ENCODE measurements at regions not wholly inside any gene's neighbourhood (a gene's known extent, or its start where the extent isn't known, plus 50 kb on each side); places are given as distances from the start of the nearest gene placed in this dataset.
A peak's percentile ranks its signal among the peaks of the same experiment; 100 is the strongest.

GRCh38 chr2:121086450-121086849, 198.6 kb downstream of the TFCP2L1 start:
- DNase-seq: no peak

- DNase-seq: no peak
These were observed 197.9 kb downstream of the TFCP2L1 start for GRCh38 chr2:121087117-121087516.

GRCh38 chr2:121088251-121089165, 196.5 kb downstream of the TFCP2L1 start:
- DNase-seq: no peak

GRCh38 chr2:121089166-121089510, 195.9 kb downstream of the TFCP2L1 start:
- no peak for DNase-seq

- DNase-seq: no peak
These were observed 194.8 kb downstream of the TFCP2L1 start for GRCh38 chr2:121090088-121090715.

- no peak for DNase-seq
These were observed 192.9 kb downstream of the TFCP2L1 start for GRCh38 chr2:121092095-121092494.

GRCh38 chr2:121093692-121094091, 191.3 kb downstream of the TFCP2L1 start:
- DNase-seq: no peak

GRCh38 chr2:121094101-121094500, 190.9 kb downstream of the TFCP2L1 start:
- no peak for DNase-seq

GRCh38 chr2:121094845-121095244, 190.2 kb downstream of the TFCP2L1 start:
- DNase-seq: no peak

- DNase-seq: peak; percentile 71
These were observed 189.5 kb downstream of the TFCP2L1 start for GRCh38 chr2:121095257-121096080.

- DNase-seq: no peak
These were observed 188.4 kb downstream of the TFCP2L1 start for GRCh38 chr2:121096611-121097010.

GRCh38 chr2:121098556-121098955, 186.4 kb downstream of the TFCP2L1 start:
- no peak for DNase-seq

- DNase-seq: peak; percentile 9
These were observed 185.4 kb downstream of the TFCP2L1 start for GRCh38 chr2:121099329-121100290.

- DNase-seq: no peak
These were observed 183.8 kb downstream of the TFCP2L1 start for GRCh38 chr2:121101093-121101715.

- DNase-seq: no peak
These were observed 182.1 kb downstream of the TFCP2L1 start for GRCh38 chr2:121102941-121103340.

GRCh38 chr2:121103960-121104359, 181.0 kb downstream of the TFCP2L1 start:
- DNase-seq: no peak

- DNase-seq: no peak
These were observed 180.3 kb downstream of the TFCP2L1 start for GRCh38 chr2:121104721-121105141.

GRCh38 chr2:121110924-121111323, 174.1 kb downstream of the TFCP2L1 start:
- no peak for DNase-seq

- no peak for DNase-seq
These were observed 166.1 kb downstream of the TFCP2L1 start for GRCh38 chr2:121118951-121119350.

- DNase-seq: no peak
These were observed 164.6 kb downstream of the TFCP2L1 start for GRCh38 chr2:121120411-121120810.

- DNase-seq: no peak
These were observed 164.0 kb downstream of the TFCP2L1 start for GRCh38 chr2:121120991-121121390.

- no peak for DNase-seq
These were observed 163.3 kb downstream of the TFCP2L1 start for GRCh38 chr2:121121661-121122060.

All from NCI-H1092 treated with DMSO at 0.1 percent for 48 hours (cell line).